ENCODE measurements at regions not wholly inside any gene's neighbourhood (a gene's known extent, or its start where the extent isn't known, plus 50 kb on each side); places are given as distances from the start of the nearest gene placed in this dataset.
"Not testable (repeated sequence)": the region's sequence is repeated elsewhere in the genome, so short reads cannot be mapped to it uniquely, and the experiment has no call there.

- no peak for DNase-seq (ENCODE audit: low read depth in 2 of 2)
Observed at GRCh38 chr5:1667648-1668140, 131.9 kb downstream of the MRPL36 start.

GRCh38 chr5:1666812-1667588, 132.6 kb downstream of the MRPL36 start:
- DNase-seq (ENCODE audit: low read depth in 2 of 2): no peak

GRCh38 chr5:1666221-1666620, 133.4 kb downstream of the MRPL36 start:
- DNase-seq (ENCODE audit: low read depth in 2 of 2): no peak

- no peak for DNase-seq (ENCODE audit: low read depth in 2 of 2)
Observed at GRCh38 chr5:1665803-1666202, 133.8 kb downstream of the MRPL36 start.

GRCh38 chr5:1665231-1665630, 134.4 kb downstream of the MRPL36 start:
- no peak for DNase-seq (ENCODE audit: low read depth in 2 of 2)

- DNase-seq (ENCODE audit: low read depth in 2 of 2): no peak
Observed at GRCh38 chr5:1663186-1663585, 136.5 kb downstream of the MRPL36 start.

- DNase-seq (ENCODE audit: low read depth in 2 of 2): no peak
Observed at GRCh38 chr5:1662559-1663085, 137.0 kb downstream of the MRPL36 start.

GRCh38 chr5:1661831-1662558, 137.6 kb downstream of the MRPL36 start:
- DNase-seq (ENCODE audit: low read depth in 2 of 2): no peak

- no peak for DNase-seq (ENCODE audit: low read depth in 2 of 2)
Observed at GRCh38 chr5:1661311-1661710, 137.6 kb upstream of the LPCAT1 start.

- DNase-seq (ENCODE audit: low read depth in 2 of 2): no peak
Observed at GRCh38 chr5:1660511-1660910, 136.8 kb upstream of the LPCAT1 start.

- DNase-seq (ENCODE audit: low read depth in 2 of 2): no peak
Observed at GRCh38 chr5:1660001-1660400, 136.2 kb upstream of the LPCAT1 start.

- no peak for DNase-seq (ENCODE audit: low read depth in 2 of 2)
Observed at GRCh38 chr5:1659100-1659981, 135.6 kb upstream of the LPCAT1 start.

GRCh38 chr5:1658665-1659064, 134.9 kb upstream of the LPCAT1 start:
- no peak for DNase-seq (ENCODE audit: low read depth in 2 of 2)

GRCh38 chr5:1657161-1657741, 133.5 kb upstream of the LPCAT1 start:
- DNase-seq (ENCODE audit: low read depth in 2 of 2): no peak

- no peak for DNase-seq (ENCODE audit: low read depth in 2 of 2)
Observed at GRCh38 chr5:1656271-1656975, 132.7 kb upstream of the LPCAT1 start.

- no peak for DNase-seq (ENCODE audit: low read depth in 2 of 2)
Observed at GRCh38 chr5:1655496-1656270, 131.9 kb upstream of the LPCAT1 start.

GRCh38 chr5:1654786-1655495, 131.2 kb upstream of the LPCAT1 start:
- no peak for DNase-seq (ENCODE audit: low read depth in 2 of 2)

- not testable (repeated sequence) for DNase-seq (ENCODE audit: low read depth in 2 of 2)
Observed at GRCh38 chr5:1653698-1654651, 130.2 kb upstream of the LPCAT1 start.
